Mucosa of stomach (tissue), 1 donor: ENCODE measurements at regions not wholly inside any gene's neighbourhood (a gene's known extent, or its start where the extent isn't known, plus 50 kb on each side); places are given as distances from the start of the nearest gene placed in this dataset.

Source experiments
- H3K27me3 ChIP-seq: one replicate; pipeline ENCODE4 v1.7.0; 2013; ENCODE audit warnings: mild to moderate bottlenecking, low read length; ENCODE audit not compliant: control insufficient read depth, insufficient read depth
- H3K36me3 ChIP-seq: one replicate; pipeline ENCODE4 v1.7.0; 2013; ENCODE audit warnings: low read length; ENCODE audit not compliant: control insufficient read depth, insufficient read depth
- H3K4me1 ChIP-seq: one replicate; pipeline ENCODE4 v1.7.0; 2013; ENCODE audit warnings: mild to moderate bottlenecking, low read length; ENCODE audit not compliant: control insufficient read depth, insufficient read depth
- H3K4me3 ChIP-seq: one replicate; pipeline ENCODE4 v1.7.0; 2013; ENCODE audit warnings: low read length
- H3K9ac ChIP-seq: one replicate; pipeline ENCODE4 v1.7.0; 2013; ENCODE audit warnings: mild to moderate bottlenecking, low read length, moderate library complexity
- H3K9me3 ChIP-seq: one replicate; pipeline ENCODE4 v1.7.0; 2013; ENCODE audit warnings: mild to moderate bottlenecking, low read length, moderate library complexity; ENCODE audit not compliant: control insufficient read depth
- donor health status: Pancreatic carcinoma.

GRCh38 chr6:9566096-9566495 is 848.8 kb downstream of the TFAP2A start:
- H3K9me3 ChIP-seq, result no peaks in the 10 kb centered on the region
- H3K9ac ChIP-seq, result no peak overlapping the region
- H3K4me3 ChIP-seq, result no peak overlapping the region
- H3K36me3 ChIP-seq, result no peaks in the 10 kb centered on the region
- no peaks in the 10 kb centered on the region for H3K4me1 ChIP-seq
- no peaks in the 10 kb centered on the region for H3K27me3 ChIP-seq

DNA sequence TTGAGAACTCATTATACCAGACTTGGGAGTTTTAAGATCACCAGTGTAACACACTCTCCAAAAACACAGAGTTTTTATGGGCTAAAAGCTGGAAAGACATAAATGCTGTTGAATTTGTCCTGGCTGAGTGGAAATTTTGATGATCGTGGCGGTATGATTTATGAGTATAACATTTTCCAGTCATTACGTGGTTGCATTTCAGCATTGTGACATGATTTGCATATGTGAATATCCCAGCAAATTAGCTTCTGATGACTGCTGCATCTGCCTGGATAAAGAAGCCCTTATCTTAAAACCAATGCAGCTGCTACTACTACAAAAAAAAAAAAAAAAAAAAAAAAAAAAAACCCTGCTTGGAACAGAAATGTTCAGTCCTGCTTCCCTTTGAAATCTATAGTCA is 850.9 kb downstream of the TFAP2A start:
- Histone ChIP-seq H3K9me3 (no peaks in the 10 kb centered on the region), H3K36me3 (no peaks in the 10 kb centered on the region), H3K4me3 (no peak overlapping the region), H3K27me3 (no peaks in the 10 kb centered on the region), H3K9ac (no peak overlapping the region), H3K4me1 (no peaks in the 10 kb centered on the region)

- H3K4me3 ChIP-seq, result no peak overlapping the region
- H3K27me3 ChIP-seq, result no peaks in the 10 kb centered on the region
- H3K36me3 ChIP-seq, result no peaks in the 10 kb centered on the region
- H3K9ac ChIP-seq, result no peak overlapping the region
- no peaks in the 10 kb centered on the region for H3K9me3 ChIP-seq
- no peaks in the 10 kb centered on the region for H3K4me1 ChIP-seq
Measured at GRCh38 chr6:9563568-9563967, 851.3 kb downstream of the TFAP2A start.

GRCh38 chr6:9554806-9555205 is 860.1 kb downstream of the TFAP2A start:
- Histone ChIP-seq H3K9me3 (no peaks in the 10 kb centered on the region), H3K4me1 (no peaks in the 10 kb centered on the region), H3K9ac (no peak overlapping the region), H3K4me3 (no peak overlapping the region), H3K36me3 (no peaks in the 10 kb centered on the region), H3K27me3 (no peaks in the 10 kb centered on the region)

GRCh38 chr6:9554323-9554722 is 860.6 kb downstream of the TFAP2A start:
- H3K27me3 ChIP-seq, result no peaks in the 10 kb centered on the region
- no peaks in the 10 kb centered on the region for H3K36me3 ChIP-seq
- H3K4me3 ChIP-seq, result no peak overlapping the region
- no peak overlapping the region for H3K9ac ChIP-seq
- no peaks in the 10 kb centered on the region for H3K9me3 ChIP-seq
- no peaks in the 10 kb centered on the region for H3K4me1 ChIP-seq

- no peak overlapping the region for H3K9ac ChIP-seq
- H3K4me1 ChIP-seq, result no peaks in the 10 kb centered on the region
- H3K27me3 ChIP-seq, result no peaks in the 10 kb centered on the region
- no peaks in the 10 kb centered on the region for H3K9me3 ChIP-seq
- no peak overlapping the region for H3K4me3 ChIP-seq
- no peaks in the 10 kb centered on the region for H3K36me3 ChIP-seq
Measured at GRCh38 chr6:9553002-9553401, 861.9 kb downstream of the TFAP2A start.

- no peaks in the 10 kb centered on the region for H3K36me3 ChIP-seq
- H3K4me3 ChIP-seq, result no peak overlapping the region
- H3K9ac ChIP-seq, result no peak overlapping the region
- H3K27me3 ChIP-seq, result no peaks in the 10 kb centered on the region
- H3K4me1 ChIP-seq, result no peaks in the 10 kb centered on the region
- no peaks in the 10 kb centered on the region for H3K9me3 ChIP-seq
Measured at GRCh38 chr6:9543649-9544048, 871.2 kb downstream of the TFAP2A start.

DNA sequence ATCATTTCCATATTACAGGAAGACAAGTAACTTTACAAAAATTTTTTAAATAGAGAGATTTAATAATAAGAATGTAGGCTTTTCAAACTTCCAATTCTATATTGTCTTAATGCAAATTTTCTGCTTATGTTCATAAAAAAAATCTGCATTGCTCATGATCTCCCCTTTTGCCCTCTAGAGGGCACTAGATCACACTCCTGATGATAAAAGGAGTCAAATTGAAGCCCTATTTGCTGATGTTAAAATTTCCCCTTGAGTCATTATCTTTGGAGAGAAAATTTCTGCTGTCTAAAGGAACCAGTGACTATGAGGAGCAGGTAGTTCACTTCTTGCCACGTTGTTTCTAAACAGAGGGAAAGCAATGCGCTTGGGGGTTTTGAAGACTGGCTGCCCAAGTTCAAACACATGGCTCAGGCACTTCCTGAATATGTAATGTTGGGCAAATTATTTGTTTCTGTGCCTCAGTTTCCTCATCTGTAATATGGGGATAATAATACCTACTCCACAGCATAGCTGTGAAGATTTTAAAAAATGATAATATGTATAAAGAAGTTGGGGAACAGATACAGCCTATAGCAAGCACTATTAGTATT is 874.2 kb downstream of the TFAP2A start:
- Histone ChIP-seq H3K4me3 (no peak overlapping the region), H3K9ac (no peak overlapping the region), H3K27me3 (no peaks in the 10 kb centered on the region), H3K4me1 (no peaks in the 10 kb centered on the region), H3K9me3 (no peaks in the 10 kb centered on the region), H3K36me3 (no peaks in the 10 kb centered on the region)

DNA sequence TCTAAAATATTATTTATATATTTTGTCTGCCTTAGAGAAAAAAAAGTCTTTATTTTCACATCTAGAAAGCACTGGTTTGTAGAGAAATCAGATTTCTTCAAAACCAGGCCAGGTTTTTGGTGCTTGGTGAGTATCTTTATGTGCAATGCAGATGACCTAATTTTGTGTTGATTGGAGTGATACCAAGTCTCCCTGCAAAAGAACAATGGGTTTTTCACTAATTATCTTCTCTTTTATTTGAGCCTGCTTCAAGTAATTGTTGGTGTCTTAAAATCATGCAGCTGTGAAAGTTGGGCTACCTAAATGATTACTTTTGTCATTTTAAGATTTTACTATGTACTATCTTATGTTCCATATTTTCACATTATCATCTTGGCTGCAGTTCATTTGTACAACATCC is 874.7 kb downstream of the TFAP2A start:
- no peak overlapping the region for H3K4me3 ChIP-seq
- H3K4me1 ChIP-seq, result no peaks in the 10 kb centered on the region
- no peaks in the 10 kb centered on the region for H3K36me3 ChIP-seq
- H3K27me3 ChIP-seq, result no peaks in the 10 kb centered on the region
- H3K9me3 ChIP-seq, result no peaks in the 10 kb centered on the region
- H3K9ac ChIP-seq, result no peak overlapping the region

- no peak overlapping the region for H3K9ac ChIP-seq
- H3K36me3 ChIP-seq, result no peaks in the 10 kb centered on the region
- no peaks in the 10 kb centered on the region for H3K9me3 ChIP-seq
- H3K4me3 ChIP-seq, result no peak overlapping the region
- H3K4me1 ChIP-seq, result no peaks in the 10 kb centered on the region
- H3K27me3 ChIP-seq, result no peaks in the 10 kb centered on the region
Measured at GRCh38 chr6:9539231-9539755, 875.6 kb downstream of the TFAP2A start.

DNA sequence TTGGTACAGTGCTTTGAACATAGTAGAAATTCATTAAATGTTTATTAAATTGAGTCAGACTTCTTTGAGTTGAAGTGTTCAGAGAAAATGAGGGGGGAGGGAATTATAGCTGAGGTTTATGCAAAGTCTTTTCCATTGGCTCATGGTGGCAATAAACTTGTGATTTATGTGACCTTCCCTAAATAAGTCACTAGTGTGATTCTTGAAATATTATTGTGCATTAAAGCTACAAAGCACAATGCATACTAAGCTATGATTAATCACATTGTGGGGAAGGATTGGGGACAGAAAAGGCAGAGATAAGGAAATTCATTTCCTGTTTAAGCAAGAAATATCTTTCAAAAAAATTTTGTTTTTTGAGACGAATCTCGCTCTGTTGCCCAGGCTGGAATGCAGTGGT is 877.5 kb downstream of the TFAP2A start:
- no peaks in the 10 kb centered on the region for H3K9me3 ChIP-seq
- H3K36me3 ChIP-seq, result no peaks in the 10 kb centered on the region
- H3K9ac ChIP-seq, result no peak overlapping the region
- no peaks in the 10 kb centered on the region for H3K4me1 ChIP-seq
- H3K4me3 ChIP-seq, result no peak overlapping the region
- H3K27me3 ChIP-seq, result no peaks in the 10 kb centered on the region

GRCh38 chr6:9535106-9535505 is 879.8 kb downstream of the TFAP2A start:
- Histone ChIP-seq H3K4me1 (no peaks in the 10 kb centered on the region), H3K36me3 (no peaks in the 10 kb centered on the region), H3K27me3 (no peaks in the 10 kb centered on the region), H3K9ac (no peak overlapping the region), H3K9me3 (no peaks in the 10 kb centered on the region), H3K4me3 (no peak overlapping the region)
